GM19397 (cell line): ENCODE measurements at regions not wholly inside any gene's neighbourhood (a gene's known extent, or its start where the extent isn't known, plus 50 kb on each side); places are given as distances from the start of the nearest gene placed in this dataset.

Source experiments
- ATAC-seq: cut with Tn5 transposase; IDR thresholded peaks from one replicate; pipeline ENCODE4 v1.9.1; 2021; ENCODE audit warnings: mild to moderate bottlenecking, moderate library complexity; ENCODE audit not compliant: unreplicated experiment

DNA sequence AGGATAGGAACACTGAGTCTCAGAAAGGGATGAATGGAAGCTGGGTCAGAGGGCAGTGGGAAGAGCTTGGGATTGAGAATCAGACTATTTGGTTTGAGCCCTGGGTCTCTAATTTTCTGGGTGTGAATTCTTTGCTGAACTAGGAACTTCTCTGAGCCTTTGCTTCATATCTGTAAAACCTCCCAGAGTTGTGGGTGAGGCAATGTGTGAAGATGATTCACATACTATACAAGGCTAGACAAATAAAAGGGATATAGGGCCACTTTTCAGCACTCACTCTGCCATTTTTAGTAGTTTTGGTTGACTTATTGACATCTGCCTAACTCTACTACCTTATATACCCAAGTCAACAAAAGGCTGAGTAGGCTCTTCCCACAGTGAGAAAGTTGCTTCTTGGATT lies 77.7 kb upstream of the JUN start:
- no peak for ATAC-seq

DNA sequence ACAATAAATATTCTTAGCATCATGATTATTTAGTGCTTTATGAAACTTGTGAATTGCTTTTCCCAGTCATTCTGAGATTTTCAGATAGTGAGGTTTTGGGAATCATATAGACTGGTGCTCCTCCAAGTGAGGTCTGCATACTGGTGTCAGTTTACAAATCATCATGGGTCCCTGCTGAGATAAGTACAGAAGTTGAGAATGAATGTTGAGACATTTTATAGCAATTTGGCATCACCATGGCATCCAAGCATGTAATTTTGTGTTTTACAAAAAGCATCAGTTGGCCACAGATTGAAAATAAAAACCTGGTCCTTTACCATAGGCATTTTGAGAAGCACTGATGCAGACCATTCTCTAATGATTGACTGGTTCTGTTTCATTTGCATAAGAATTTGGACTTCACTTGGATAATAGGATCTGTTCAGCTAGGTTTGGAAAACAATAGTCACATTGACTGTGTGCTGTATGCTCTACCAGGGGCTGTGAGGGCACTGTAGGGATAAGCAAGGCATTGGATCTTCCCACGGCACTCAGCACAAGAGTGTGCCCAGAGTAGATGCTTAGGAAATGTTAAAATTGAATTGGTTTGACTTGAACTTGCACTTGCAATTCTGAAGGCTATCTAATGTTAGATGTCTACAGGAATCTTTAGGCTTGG lies 79.0 kb upstream of the JUN start:
- no peak for ATAC-seq

DNA sequence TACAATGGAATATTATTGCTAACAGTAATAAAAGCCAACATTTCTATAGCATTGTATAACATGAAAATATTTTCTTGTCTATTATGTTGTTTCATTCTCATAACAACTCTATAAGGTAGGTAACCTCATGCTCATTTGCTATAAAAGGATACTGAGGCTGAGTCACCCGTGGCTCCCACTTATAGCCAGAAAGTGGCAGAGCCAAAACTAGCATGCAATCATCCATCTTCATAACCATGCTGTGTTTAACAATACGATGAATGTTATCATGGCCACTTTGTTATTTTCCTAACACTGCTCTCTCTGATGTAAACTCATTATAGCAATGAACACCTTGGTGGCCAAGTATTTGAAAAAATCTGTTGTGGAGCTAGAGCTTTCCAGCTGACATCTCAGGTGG lies 80.8 kb upstream of the JUN start:
- no peak for ATAC-seq

DNA sequence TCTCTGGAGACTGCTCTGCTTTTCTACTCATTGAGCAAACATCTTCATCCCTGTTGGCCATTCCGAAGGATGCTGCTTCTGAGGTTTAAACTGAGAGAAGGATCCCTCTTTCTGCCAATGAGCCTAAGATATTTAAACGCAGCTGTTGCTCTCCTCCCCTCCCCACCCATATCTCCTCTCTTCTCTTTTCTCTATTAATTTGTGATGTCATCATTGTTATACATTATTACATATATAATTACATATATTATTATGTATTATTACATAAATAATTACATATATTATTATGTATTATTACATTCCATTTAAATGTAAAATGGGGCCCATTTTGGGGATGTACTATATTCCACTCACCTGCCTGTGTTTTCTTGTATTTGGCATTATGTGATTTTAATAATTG lies 82.7 kb upstream of the JUN start:
- no peak for ATAC-seq

DNA sequence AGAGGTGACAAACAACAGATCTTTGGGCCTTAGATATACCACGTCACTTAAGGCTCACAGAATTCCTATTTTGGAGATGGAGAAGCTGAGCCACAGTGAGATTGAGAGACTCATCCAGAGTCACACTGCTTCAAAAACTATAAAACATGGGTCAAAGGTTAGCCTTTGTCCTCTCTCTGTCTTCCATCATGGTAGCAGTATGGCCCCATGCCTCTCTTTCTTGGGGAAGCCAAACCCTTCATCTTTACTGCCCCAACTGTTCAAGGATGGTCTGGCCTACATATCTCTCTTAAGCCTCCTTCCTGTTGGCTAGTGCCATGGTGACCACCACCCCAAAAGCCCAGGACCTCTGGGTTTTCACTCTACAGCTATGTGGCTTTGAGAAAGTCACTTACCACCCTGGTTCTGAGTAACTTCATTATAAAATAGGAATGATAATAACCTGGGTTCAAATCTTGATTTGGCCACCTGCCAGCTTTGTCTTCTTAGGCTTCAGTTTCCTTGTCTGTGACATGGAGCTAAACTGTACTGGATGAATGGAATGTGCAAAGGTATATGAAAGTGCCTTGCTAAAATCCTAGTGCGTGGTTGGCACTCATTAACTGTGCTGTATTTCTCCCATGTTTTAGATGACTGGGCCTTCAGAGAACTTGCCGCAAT lies 85.9 kb upstream of the JUN start:
- ATAC-seq, result no peak

DNA sequence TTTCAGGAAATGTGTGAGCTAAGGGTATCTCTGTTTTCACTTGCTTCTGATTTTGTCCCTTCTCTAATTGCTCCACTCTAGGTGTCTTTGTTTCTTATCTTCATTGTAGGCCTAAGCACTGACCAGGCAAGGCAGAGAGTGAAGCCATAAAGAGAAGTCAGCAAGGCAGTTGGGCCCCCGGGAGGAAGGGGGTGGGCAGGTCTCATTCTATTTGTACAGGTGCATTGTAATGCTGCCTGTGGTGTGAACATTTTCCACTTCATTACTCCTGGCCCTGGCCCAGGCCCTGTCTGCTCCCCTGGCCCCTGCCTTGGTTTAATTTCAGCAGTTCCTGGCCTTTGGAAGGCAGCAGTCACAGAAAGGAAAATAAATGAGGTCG lies 86.4 kb upstream of the JUN start:
- no peak for ATAC-seq

DNA sequence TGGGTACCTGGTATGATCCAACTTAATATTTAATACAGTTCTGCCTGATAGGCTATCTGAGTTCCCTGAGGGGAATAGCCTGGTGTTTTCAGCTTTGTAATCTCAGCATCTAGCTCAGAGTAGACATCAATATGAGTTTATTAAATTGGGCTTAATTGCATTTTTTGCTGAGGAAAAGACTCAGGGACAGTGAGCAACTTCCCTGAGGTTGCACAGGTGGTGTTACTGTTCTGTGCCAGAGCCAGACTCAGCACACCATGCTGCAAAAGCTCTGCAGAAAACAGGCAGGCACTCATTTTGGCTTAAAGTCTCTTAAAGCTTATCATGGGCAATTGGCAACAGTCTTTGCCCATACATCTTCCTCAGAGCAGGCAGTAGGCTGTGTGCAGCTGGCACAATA lies 90.5 kb upstream of the JUN start:
- no peak for ATAC-seq

DNA sequence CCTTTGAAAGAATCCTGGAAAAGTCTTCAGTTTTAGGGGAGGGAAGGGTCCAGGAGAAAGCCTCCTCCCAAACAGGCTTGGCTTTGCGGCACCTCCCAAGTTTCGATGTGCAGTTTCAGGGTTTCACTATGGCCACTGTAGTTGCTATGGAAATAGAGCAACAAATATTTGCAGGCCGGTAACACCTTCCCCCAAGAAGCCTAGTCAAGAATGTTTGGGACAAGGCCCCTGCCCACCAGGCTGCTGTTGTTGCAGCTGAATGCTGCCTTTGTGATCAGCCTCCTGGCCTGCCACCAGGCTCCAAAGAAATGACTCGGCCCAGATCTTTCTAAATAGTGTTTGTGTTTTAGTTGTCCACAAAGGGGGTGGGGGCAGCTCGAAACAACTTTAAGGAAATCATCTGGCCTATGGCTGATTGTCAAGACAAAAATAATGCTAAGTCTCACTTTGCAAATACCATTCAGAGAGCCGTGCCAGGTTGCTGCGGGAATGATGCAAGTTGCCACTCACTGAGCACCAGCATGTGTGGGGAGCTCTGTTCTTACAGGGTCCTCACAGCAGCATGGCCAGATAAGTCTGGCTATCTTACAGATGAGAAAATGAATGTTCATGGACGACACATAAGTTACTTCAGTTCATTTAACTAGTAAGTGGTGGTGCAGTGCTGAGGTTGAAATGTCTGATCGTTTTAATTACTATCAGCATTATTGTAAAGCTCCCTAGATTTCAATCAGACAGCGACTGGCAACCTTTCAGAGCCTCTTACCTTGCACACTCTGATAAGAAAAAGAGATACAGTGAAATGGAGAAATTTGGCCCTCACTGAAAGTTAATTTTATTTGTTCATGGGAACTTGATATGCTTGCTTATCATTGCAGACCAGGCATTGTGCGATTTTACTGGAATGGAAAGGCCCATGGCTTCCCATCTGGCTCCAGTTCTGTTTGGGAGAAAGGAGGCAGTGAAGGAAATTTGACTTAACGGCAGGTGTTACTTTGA lies 91.2 kb upstream of the JUN start:
- ATAC-seq, result no peak

DNA sequence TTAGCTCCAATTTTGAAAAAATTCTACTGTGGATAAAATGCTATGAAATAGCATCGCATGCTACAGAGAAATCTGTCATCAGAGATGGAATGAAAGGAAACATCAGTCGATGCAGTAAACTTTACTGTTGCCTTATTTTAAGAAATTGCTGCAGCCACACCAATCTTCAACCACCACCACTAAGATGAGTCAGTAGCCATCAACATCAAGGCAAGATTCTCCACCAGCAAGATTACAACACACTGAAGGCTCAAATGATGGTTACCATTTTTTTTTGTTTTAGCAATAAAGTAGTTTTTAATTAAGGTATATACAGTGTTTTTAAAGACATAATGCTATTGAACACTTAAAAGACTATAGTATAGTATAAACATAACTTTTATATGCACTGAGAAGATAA lies 95.6 kb upstream of the JUN start:
- no peak for ATAC-seq

DNA sequence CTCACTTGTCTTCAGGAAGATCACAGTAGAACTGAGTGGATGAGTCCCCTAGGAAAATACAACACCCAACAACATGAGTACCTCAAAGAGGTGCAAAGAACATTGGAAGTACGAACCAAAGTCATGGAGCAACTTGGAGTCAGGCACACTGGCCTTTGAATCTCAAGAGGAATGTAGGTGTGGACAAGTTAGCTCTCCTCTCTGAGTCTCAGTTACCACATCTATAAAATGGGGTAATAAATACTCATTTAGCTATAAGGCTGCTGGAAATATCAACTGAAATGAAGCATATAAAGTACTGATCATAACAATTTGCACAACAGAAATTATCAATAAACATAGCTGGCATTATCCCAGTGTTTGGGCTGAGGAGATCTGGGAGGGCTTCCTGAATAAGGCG lies 96.7 kb upstream of the JUN start:
- ATAC-seq, result no peak

DNA sequence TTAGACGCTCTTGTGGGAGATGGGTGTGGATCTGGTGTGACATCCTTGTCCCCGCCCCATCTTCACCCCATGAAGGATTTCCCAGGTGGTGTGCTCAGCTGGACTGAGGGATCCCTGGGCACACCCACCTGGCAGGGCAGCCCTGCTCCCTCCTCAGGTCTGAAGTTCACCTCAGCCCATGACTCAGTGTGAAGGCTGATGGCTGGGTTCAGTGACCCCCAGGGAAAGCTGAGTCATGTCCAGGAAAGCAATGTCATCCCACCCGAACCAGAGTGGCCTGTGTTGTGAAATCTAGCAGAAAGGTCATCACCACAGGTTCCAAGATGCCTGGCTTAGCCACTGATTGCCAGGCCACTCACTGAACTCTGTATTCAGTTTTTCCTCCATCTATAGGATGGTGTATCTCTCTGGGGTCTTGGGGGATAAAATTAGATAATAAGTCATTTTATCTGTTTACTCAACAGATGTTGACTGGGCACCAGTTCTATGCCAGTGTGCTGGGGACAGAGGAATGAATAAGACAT lies 97.7 kb upstream of the JUN start:
- ATAC-seq, result no peak

DNA sequence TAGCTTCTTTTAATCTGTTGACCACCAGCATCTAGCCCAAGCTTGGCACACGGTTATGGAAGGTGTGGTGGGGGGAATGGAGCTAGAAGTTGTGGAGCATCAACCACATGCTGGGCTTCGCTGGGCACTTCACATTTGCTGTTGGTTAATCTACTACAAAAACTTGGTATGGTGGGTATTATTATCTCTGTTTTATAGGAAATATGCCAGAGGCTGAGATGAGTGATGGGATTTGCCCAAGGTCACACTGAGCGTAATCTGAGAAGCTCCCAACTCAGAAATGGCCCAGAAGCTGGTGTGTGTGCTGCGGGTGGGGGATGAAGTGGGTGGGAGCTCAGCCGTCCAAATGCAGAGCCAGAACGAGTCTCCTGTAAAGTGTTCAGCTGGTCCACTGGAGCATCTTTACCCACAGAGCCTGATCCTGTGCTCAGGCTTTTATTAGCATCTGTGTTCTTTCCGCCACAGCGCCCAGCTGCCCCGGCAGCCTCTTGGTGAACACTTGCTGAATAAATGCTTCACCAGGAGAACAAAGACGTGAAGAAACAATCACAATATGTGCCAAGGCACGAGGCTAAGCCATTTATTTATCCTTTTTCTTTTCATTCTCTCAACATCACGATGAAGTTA lies 98.6 kb upstream of the JUN start:
- ATAC-seq, result no peak

DNA sequence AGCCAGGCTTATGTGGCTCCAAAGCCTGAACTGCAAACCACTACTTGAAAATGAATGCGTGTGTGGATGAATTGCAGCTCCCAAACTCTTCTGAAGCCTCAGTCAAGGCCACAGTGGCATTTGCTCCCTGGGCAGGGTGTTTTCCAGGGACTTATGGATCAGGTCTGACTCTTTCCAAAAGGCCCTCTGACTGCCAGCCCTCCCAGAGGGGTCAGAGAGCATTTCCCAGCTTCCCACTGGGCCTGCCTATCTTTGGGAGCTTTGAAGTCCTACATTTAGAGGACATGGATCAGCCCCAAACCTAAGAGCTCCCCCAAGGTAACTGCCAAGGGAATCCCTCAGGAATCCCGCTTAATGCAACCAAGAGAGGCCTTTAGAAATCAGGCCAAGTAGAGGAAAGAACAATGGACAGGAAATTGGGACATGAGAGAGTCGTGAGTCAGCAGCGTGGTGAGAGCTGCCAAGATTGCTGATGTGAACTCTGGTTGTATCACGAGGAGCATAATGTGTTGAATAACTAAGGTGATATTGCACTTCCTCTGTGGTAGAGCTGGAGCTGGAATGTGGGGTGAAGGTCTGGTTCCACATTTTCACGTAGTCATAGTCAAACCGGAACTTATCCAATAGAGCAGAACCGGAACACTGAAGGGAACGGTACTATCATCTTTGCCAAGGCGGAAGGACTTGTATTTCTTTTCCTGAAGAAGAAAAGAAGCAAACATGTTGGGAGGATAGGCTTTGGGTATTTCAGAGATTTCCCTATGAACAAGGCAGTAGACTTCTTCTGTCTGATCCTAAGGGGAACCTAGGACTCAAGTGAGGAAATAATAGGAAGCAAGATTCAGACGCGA lies 99.4 kb upstream of the JUN start:
- no peak for ATAC-seq

DNA sequence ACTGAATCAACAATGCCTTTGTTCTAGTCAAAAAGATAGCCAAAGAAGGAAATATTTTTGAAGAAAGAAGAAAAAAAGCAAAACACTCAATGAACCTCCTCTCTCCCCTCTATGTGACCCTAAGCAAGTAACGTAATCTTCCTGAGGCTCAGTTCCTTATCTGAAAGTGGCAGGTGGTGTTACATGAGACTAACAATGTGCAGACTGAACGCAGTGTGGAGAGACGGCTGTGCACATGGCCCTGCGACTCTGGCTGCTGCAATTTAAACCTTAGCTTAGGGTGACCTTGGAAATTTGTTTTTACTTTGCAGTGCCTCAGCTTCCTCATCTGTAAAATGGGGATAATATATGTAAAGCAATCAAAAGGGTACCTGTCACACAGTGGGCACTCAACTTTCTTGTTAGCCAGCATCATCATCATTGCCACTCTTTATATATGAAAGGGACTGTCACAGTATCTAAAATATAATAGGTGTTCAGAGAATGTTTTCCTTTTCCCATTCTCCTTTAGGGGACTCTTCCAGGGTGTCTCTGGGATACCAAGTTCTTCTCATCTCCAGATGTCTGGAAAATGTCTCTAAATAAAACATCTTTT lies 100.1 kb upstream of the JUN start:
- ATAC-seq, result no peak

DNA sequence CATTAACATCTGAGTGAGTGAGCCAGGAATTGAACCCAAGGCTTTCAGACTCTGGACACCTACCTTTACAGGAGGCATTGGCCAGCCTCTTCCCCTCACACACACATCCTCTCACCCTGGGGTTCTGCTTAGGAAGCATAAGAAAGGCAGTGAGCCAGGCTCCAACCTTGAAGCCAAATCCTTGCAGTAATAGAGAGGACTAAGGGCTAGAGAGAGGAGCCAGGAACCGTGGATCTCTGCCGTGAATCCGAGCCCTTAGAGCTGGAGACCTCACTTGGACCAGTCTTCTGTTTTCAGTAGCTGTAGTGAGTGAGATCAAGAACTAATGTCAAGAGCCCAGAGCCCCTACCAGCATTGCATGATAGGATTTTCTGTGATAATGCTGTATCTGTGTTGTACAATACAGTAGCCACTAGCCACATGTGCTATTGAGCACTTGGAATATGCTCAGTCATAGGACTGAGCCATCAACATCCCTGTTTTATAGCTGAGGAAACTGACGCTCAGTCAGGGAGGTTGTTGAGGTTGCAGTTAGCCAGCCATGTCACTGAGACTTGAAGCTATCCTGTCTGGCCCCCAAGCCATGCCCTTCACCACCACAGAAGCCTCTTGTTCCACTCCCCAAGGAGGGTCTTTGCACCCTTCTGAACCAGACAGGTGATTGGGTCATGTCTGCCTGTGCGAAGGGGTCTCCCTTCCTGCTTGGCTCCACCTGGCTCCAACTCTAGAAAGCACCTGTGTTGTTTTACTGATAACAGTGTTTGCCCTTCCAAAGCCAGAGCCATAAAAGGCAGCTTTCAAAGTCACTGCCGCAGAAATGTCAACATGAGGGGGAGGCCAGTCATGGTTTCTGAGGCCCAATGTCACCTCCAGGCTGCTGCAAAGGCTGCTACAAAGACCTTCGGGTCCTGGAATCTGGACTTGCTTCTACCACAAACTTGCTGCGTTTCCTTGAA lies 101.1 kb upstream of the JUN start:
- no peak for ATAC-seq

DNA sequence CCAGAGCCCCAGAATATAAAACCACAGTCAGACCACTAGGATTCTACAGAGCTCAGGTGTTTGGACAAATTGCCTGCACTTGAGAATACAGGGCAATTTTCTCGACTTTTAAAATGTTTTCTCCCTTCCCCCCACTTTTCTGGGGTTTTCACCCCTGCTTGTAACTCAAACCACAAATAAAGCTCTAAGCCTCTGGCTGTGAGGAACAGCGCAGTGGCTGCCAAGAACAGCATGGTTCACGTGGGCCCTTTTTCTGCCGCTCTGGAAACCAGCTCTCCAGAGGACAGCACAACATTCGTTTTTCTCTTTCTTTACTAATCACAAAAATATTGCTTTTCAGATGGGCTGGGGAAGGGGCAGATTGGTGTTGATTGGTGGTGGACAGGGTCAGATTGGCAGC lies 102.2 kb upstream of the JUN start:
- ATAC-seq, result no peak

DNA sequence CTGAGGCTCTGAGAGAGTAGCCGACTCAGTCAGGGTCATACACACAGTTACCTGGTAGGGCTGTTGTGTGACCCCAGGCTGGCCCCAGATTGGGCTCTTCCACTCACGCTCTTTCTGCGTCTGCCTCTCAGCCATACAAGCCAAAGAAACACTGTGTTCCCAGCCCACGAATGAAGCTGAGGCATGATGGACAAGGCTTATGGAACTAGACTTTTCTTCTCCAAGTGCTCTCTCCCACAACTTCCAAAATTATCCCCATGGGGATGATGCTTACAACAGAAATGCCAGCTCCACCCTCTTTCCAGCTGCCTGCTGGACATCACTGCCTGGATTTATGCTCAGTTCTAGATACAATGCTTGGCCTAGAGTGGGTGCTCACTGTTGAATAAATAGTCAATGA lies 102.8 kb upstream of the JUN start:
- no peak for ATAC-seq

DNA sequence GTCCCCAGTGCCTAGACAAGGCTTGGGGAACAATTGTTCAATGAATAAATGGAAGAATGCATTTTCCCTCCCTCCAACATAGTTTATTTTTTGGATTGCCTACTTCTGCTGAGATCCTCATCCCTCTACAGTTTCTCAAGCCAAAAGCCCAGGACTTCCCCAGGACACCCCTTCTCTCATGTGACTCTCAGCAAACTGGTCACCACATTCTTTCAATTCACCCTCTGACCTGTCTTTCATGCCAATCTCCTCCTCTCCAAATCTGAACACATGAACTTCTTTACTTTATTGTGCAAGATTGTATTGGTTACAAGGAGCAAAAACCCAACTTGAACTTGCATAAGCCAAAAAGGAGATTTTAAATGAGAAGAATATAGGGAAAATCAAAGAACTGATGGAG lies 103.2 kb upstream of the JUN start:
- ATAC-seq, result no peak

DNA sequence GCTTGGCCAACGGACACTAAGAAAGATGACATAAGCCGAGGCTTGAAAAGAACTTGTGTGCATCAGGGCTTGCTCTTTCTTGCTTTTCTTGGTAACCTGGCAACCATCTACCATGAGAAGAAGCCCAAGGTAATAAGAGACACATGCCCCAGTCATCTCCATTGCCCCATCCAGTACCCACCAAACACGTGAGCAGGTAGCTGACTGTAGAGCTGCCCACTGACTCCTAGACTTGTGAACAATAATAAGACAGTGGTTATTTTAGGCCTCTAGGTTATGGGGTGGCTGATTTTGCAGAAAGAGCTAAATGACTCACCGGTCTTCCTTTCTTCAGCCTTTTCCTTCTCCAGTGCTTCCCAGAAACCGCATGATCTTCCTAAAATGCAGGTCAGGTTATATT lies 105.0 kb upstream of the JUN start:
- no peak for ATAC-seq
